ENCODE measurements at regions not wholly inside any gene's neighbourhood (a gene's known extent, or its start where the extent isn't known, plus 50 kb on each side); places are given as distances from the start of the nearest gene placed in this dataset.
A peak's percentile ranks its signal among the peaks of the same experiment; 100 is the strongest.
"Not testable (repeated sequence)": the region's sequence is repeated elsewhere in the genome, so short reads cannot be mapped to it uniquely, and the experiment has no call there.

DNA sequence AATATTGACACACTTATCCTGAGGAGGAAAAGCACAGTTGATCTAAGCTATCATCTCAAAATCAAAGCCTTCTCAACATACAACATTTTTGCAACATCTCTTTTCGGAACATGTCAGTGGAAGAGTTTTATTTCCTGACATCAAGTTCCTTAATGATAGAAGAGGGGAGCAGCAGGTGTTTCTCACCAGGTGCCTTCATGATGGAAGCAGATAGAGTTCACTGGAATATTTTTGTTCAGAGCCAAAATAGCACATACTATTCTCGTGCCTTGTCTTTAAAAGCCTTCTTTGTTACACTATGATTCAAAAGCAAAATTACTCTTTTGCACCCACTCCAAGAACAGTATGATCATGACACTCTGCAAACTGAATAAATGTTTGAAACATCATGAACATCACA lies 176.9 kb upstream of the CCNG1 start:
- DNase-seq = no peak
- H3K27ac ChIP-seq = no peak overlapping the region
- no peaks in the 10 kb centered on the region for H3K27me3 ChIP-seq
- 67 to 82% (median 75%) methylated on average over 2 of the region's 2 CpGs for WGBS, 4 donors
- no peak overlapping the region for H3K4me3 ChIP-seq
- H3K4me1 ChIP-seq (replicated peaks in 1 of 2) = no peaks in the 10 kb centered on the region
- intact Hi-C loops (cut with DNase I) = no loop called here
- TF ChIP-seq, protein P1, sequence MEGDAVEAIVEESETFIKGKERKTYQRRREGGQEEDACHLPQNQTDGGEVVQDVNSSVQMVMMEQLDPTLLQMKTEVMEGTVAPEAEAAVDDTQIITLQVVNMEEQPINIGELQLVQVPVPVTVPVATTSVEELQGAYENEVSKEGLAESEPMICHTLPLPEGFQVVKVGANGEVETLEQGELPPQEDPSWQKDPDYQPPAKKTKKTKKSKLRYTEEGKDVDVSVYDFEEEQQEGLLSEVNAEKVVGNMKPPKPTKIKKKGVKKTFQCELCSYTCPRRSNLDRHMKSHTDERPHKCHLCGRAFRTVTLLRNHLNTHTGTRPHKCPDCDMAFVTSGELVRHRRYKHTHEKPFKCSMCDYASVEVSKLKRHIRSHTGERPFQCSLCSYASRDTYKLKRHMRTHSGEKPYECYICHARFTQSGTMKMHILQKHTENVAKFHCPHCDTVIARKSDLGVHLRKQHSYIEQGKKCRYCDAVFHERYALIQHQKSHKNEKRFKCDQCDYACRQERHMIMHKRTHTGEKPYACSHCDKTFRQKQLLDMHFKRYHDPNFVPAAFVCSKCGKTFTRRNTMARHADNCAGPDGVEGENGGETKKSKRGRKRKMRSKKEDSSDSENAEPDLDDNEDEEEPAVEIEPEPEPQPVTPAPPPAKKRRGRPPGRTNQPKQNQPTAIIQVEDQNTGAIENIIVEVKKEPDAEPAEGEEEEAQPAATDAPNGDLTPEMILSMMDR (IDR thresholded peaks at IDR 0.05) = no peak
- no peak for TF ChIP-seq POLR2A (IDR thresholded peaks at IDR 0.05)
- H3K9me3 ChIP-seq (replicated peaks in 1 of 3) = no peaks in the 10 kb centered on the region
- no peaks in the 10 kb centered on the region for H3K36me3 ChIP-seq (replicated peaks in 1 of 2)

DNA sequence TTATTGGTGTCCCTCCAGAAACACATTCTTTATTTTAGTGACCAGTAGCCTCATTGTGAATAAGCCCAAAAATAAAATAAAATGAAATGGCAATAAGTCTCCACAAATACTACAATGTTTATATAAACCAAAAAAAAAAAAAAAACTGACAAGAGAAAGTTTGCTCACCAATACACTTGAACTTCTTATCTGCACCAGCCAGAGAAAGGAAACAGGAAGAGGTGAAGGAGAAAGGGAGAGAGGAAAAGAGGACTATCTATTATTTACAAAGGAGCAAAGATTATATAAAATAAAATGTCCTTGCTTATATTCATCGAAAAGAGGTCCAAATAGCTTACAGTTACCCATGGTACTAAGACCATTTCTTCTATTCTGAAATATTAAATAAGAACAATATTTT lies 176.4 kb upstream of the CCNG1 start:
- no peaks in the 10 kb centered on the region for H3K27me3 ChIP-seq
- no peak for DNase-seq
- WGBS, 4 donors = 26 to 39% (median 33%) methylated on average over 1 of the region's 1 CpG
- TF ChIP-seq, protein P1 (IDR thresholded peaks at IDR 0.05) = no peak
- TF ChIP-seq POLR2A (IDR thresholded peaks at IDR 0.05) = no peak
- no peaks in the 10 kb centered on the region for H3K36me3 ChIP-seq (replicated peaks in 1 of 2)
- H3K4me1 ChIP-seq (replicated peaks in 1 of 2) = no peaks in the 10 kb centered on the region
- no peak overlapping the region for H3K27ac ChIP-seq
- intact Hi-C loops (cut with DNase I) = no loop called here
- no peaks in the 10 kb centered on the region for H3K9me3 ChIP-seq (replicated peaks in 1 of 3)
- H3K4me3 ChIP-seq = no peak overlapping the region

DNA sequence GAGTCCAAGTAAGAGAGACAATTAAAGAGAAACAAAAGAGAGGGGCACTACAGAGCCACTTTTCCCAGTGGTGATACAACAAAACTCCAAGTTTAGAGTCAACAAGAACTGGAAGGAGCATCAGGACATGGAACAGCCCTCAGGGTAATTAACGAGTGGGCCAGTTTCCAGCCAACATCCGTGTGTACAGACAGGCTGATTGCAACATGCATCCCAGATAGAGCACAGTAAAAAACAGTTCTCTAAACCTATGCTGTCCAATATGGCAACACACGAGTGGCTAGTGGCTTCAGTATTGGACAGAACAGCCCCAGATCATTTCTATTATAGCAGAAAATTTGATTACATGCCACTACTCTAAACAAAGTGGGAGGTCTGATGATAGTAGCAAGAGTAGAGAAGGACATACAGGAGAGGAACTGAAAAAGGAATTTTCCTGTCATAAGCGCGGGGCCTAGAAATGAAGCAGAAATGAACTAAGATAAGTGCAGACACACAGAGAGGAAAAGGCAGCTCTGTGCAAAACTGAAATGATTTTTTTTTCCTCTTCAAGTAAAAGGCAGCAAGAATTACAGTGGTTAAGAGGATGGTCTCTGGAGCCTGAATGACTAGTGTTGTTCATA lies 175.6 kb upstream of the CCNG1 start:
- H3K27ac ChIP-seq = no peak overlapping the region
- intact Hi-C loops (cut with DNase I) = no loop called here
- no peak overlapping the region for H3K4me3 ChIP-seq
- no peaks in the 10 kb centered on the region for H3K27me3 ChIP-seq
- no peak for DNase-seq
- H3K4me1 ChIP-seq (replicated peaks in 1 of 2) = no peaks in the 10 kb centered on the region
- whole genome bisulfite sequencing, 4 donors = 69 to 72% (median 70%) methylated on average over 5 of the region's 5 CpGs
- TF ChIP-seq POLR2A (IDR thresholded peaks at IDR 0.05) = no peak
- TF ChIP-seq, protein P1 (IDR thresholded peaks at IDR 0.05) = no peak
- no peaks in the 10 kb centered on the region for H3K36me3 ChIP-seq (replicated peaks in 1 of 2)
- no peaks in the 10 kb centered on the region for H3K9me3 ChIP-seq (replicated peaks in 1 of 3)

DNA sequence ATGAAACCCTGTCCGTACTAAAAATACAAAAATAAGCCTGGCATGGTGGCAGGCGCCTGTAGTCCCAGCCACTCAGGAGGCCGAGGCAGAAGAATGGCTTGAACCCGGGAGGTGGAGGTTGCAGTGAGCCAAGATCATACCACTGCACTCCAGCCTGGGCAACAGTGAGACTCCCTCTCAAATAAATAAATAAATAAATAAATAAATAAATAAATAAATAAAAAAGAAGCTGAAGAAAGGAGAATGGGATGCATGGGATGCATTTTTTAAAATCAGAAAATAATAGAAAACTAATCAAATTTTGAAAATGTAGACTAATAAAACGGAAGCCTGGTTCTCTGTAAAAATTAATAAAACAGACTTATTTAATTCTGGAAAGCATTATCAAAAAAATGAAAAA lies 171.1 kb upstream of the CCNG1 start:
- H3K36me3 ChIP-seq (replicated peaks in 1 of 2); H3K4me3 ChIP-seq; DNase-seq; H3K27ac ChIP-seq; intact Hi-C loops (cut with DNase I); H3K9me3 ChIP-seq (replicated peaks in 1 of 3); H3K4me1 ChIP-seq (replicated peaks in 1 of 2); H3K27me3 ChIP-seq: not testable (repeated sequence)
- 79 to 83% (median 81%) methylated on average over 5 of the region's 5 CpGs for WGBS, 4 donors

DNA sequence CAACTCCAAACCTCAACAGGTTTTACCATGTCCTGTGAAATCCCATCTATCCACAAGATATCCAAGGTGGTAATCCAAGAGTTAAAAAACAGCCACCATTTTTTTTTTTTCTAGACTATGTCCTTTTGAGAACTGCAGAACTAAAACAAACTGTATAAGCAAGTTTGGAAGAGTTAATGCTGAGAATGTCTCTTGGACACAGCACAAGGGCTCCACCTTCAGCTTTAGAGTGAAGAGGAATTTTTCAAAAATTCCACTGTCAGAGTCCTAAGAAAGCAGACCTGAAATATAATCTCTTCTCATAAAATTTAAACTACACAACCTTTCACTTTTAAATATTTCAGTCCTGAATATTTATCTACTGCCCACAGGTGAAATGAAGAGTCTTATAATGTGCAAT lies 167.8 kb upstream of the CCNG1 start:
- no peaks in the 10 kb centered on the region for H3K4me1 ChIP-seq (replicated peaks in 1 of 2)
- H3K9me3 ChIP-seq (replicated peaks in 1 of 3) = no peaks in the 10 kb centered on the region
- H3K4me3 ChIP-seq = no peak overlapping the region
- intact Hi-C loops (cut with DNase I) = no loop called here
- H3K36me3 ChIP-seq (replicated peaks in 1 of 2) = no peaks in the 10 kb centered on the region
- H3K27me3 ChIP-seq = no peaks in the 10 kb centered on the region
- TF ChIP-seq, protein P1 (IDR thresholded peaks at IDR 0.05) = peak in 1 of 6 experiments; percentile 15
- no peak for TF ChIP-seq POLR2A (IDR thresholded peaks at IDR 0.05)
- no peak overlapping the region for H3K27ac ChIP-seq
- DNase-seq = no peak

Measured in adrenal gland (tissue), 9 donors.